Ascending aorta (tissue), 2 donors: ENCODE measurements at regions not wholly inside any gene's neighbourhood (a gene's known extent, or its start where the extent isn't known, plus 50 kb on each side); places are given as distances from the start of the nearest gene placed in this dataset.
"Not testable (repeated sequence)": the region's sequence is repeated elsewhere in the genome, so short reads cannot be mapped to it uniquely, and the experiment has no call there.

Experiments
- DNase-seq, 2 donors: peaks; one replicate each; pipeline ENCODE4 v3.0.0-alpha.2; 2019; ENCODE audit warnings: low spot score in 2 of 2
- H3K27ac ChIP-seq, 2 donors: fragments of 200-600 bp; sonication (generic); one replicate each; pipeline ENCODE4 v1.5.1; 2016 to 2017; ENCODE audit warnings: mild to moderate bottlenecking in 1 of 2
- H3K27me3 ChIP-seq: fragments of 200-600 bp; sonication (generic); one replicate; pipeline ENCODE4 v1.5.1; 2017
- H3K36me3 ChIP-seq, 2 donors: fragments of 200-600 bp; sonication (generic); one replicate each; pipeline ENCODE4 v1.5.1; 2016
- H3K4me1 ChIP-seq, 2 donors: fragments of 200-600 bp; sonication (generic); one replicate each; pipeline ENCODE4 v1.5.1; 2016 to 2017; ENCODE audit warnings: mild to moderate bottlenecking in 1 of 2
- H3K4me3 ChIP-seq, 2 donors: fragments of 200-600 bp; sonication (generic); one replicate each; pipeline ENCODE4 v1.5.1; 2016 to 2017; ENCODE audit warnings: mild to moderate bottlenecking in 1 of 2
- H3K9me3 ChIP-seq, 2 donors: fragments of 200-600 bp; sonication (generic); one replicate each; pipeline ENCODE4 v1.5.1; 2016
- CTCF ChIP-seq, 3 experiments: fragments of 200-600 bp in 2 of 3; fragments of 450-650 bp in 1 of 3; sonication (generic) in 2 of 3; IDR thresholded peaks; one replicate each; pipeline ENCODE4 v1.5.1; 2016 to 2019; ENCODE audit warnings: antibody characterized with exemption in 3 of 3, mild to moderate bottlenecking in 1 of 3, moderate library complexity in 1 of 3
- intact Hi-C: fragments of 100-400 bp; cut with DNase I; formaldehyde crosslinking; loops from one replicate; pipeline ENCODE4 v1.15.1; 2023

- H3K9me3 ChIP-seq = no peaks in the 10 kb centered on the region
- no peaks in the 10 kb centered on the region for H3K4me1 ChIP-seq
- H3K36me3 ChIP-seq = no peaks in the 10 kb centered on the region
- no peak for TF ChIP-seq CTCF (IDR thresholded peaks at IDR 0.05)
- intact Hi-C loops = no loop called here
- H3K27ac ChIP-seq = no peak overlapping the region
- no peaks in the 10 kb centered on the region for H3K27me3 ChIP-seq
- no peak for DNase-seq
- no peak overlapping the region for H3K4me3 ChIP-seq
Measured at GRCh38 chr11:37286890-37287289, 688.9 kb upstream of the RAG2 start.

GRCh38 chr11:37282367-37282766 lies 684.3 kb upstream of the RAG2 start:
- H3K36me3 ChIP-seq = no peaks in the 10 kb centered on the region
- H3K27ac ChIP-seq = no peak overlapping the region
- TF ChIP-seq CTCF (IDR thresholded peaks at IDR 0.05) = no peak
- no peak for DNase-seq
- no peaks in the 10 kb centered on the region for H3K9me3 ChIP-seq
- no peak overlapping the region for H3K4me3 ChIP-seq
- no peaks in the 10 kb centered on the region for H3K4me1 ChIP-seq
- intact Hi-C loops = no loop called here
- no peaks in the 10 kb centered on the region for H3K27me3 ChIP-seq

- Histone ChIP-seq H3K4me1 (no peaks in the 10 kb centered on the region), H3K27me3 (no peaks in the 10 kb centered on the region), H3K9me3 (no peaks in the 10 kb centered on the region), H3K27ac (no peak overlapping the region), H3K36me3 (no peaks in the 10 kb centered on the region), H3K4me3 (no peak overlapping the region)
- intact Hi-C loops = no loop called here
- no peak for DNase-seq
- no peak for TF ChIP-seq CTCF (IDR thresholded peaks at IDR 0.05)
Measured at GRCh38 chr11:37280200-37280599, 682.2 kb upstream of the RAG2 start.

GRCh38 chr11:37277896-37278465 lies 679.9 kb upstream of the RAG2 start:
- H3K4me3 ChIP-seq = no peak overlapping the region
- no peak for TF ChIP-seq CTCF (IDR thresholded peaks at IDR 0.05)
- intact Hi-C loops = no loop called here
- no peak for DNase-seq
- H3K9me3 ChIP-seq = no peaks in the 10 kb centered on the region
- no peaks in the 10 kb centered on the region for H3K4me1 ChIP-seq
- no peaks in the 10 kb centered on the region for H3K27me3 ChIP-seq
- H3K27ac ChIP-seq = no peak overlapping the region
- H3K36me3 ChIP-seq = no peaks in the 10 kb centered on the region

- no peak overlapping the region for H3K4me3 ChIP-seq
- intact Hi-C loops = no loop called here
- no peaks in the 10 kb centered on the region for H3K36me3 ChIP-seq
- no peak for DNase-seq
- no peak for TF ChIP-seq CTCF (IDR thresholded peaks at IDR 0.05)
- no peak overlapping the region for H3K27ac ChIP-seq
- H3K4me1 ChIP-seq = no peaks in the 10 kb centered on the region
- H3K9me3 ChIP-seq = no peaks in the 10 kb centered on the region
- no peaks in the 10 kb centered on the region for H3K27me3 ChIP-seq
Measured at GRCh38 chr11:37264783-37265182, 666.7 kb upstream of the RAG2 start.

GRCh38 chr11:37264060-37264459 lies 666.0 kb upstream of the RAG2 start:
- intact Hi-C loops = no loop called here
- Histone ChIP-seq H3K4me3 (no peak overlapping the region), H3K4me1 (no peaks in the 10 kb centered on the region)

GRCh38 chr11:37263467-37263866 lies 665.4 kb upstream of the RAG2 start:
- H3K36me3 ChIP-seq, intact Hi-C loops, H3K9me3 ChIP-seq, H3K4me1 ChIP-seq, DNase-seq, H3K4me3 ChIP-seq, H3K27ac ChIP-seq, H3K27me3 ChIP-seq: not testable (repeated sequence)

More at GRCh38 chr11:37264060-37264459, 666.0 kb upstream of the RAG2 start:
- H3K9me3 ChIP-seq = no peaks in the 10 kb centered on the region
- no peak for DNase-seq
- no peaks in the 10 kb centered on the region for H3K27me3 ChIP-seq
- H3K36me3 ChIP-seq = no peaks in the 10 kb centered on the region
- no peak for TF ChIP-seq CTCF (IDR thresholded peaks at IDR 0.05)
- H3K27ac ChIP-seq = no peak overlapping the region
